ENCODE measurements at regions not wholly inside any gene's neighbourhood (a gene's known extent, or its start where the extent isn't known, plus 50 kb on each side); places are given as distances from the start of the nearest gene placed in this dataset.

DNA sequence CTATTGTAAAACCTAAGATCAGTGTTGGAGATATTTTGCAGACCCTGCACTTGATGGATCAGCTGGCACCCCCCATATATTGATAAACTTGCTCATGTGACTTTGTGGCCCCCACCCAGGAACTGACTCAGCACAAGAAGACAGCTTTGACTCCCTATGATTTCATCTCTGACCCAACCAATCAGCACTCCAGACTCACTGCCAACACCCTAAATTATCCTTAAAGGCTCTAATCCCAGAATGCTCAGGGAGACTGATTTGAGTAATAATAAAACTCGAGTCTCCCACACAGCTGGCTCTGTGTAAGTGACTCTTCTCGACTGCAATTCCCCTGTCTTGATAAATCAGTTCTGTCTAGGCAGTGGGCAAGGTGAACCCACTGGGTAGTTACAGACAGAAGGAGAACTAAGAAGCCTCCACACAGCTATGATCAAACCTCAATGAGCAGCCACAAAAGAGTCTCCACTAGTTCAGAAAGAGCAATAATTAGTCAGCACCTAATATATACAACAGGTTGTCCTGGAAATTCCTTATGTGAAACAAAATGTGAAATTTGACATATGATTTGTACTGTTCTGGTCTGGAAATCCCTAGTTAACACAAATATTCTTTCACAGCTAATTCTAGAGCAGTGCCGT, 52.2 kb downstream of the ACTL7B start:
- Histone ChIP-seq H3K36me3 (no peaks in the 10 kb centered on the region), H3K4me3 (no peak overlapping the region), H3K9me3 (no peaks in the 10 kb centered on the region), H3K4me1 (no peaks in the 10 kb centered on the region), H3K27me3 (no peaks in the 10 kb centered on the region), H3K27ac (no peak overlapping the region)
- no peak for DNase-seq
- 79 to 90% methylated on average over 3 of the region's 3 CpGs for WGBS, 2 donors
- no peak for ATAC-seq (ENCODE audit: low FRiP score in 2 of 2)
- TF ChIP-seq POLR2A (IDR thresholded peaks at IDR 0.05): no peak
- TF ChIP-seq, protein P1, sequence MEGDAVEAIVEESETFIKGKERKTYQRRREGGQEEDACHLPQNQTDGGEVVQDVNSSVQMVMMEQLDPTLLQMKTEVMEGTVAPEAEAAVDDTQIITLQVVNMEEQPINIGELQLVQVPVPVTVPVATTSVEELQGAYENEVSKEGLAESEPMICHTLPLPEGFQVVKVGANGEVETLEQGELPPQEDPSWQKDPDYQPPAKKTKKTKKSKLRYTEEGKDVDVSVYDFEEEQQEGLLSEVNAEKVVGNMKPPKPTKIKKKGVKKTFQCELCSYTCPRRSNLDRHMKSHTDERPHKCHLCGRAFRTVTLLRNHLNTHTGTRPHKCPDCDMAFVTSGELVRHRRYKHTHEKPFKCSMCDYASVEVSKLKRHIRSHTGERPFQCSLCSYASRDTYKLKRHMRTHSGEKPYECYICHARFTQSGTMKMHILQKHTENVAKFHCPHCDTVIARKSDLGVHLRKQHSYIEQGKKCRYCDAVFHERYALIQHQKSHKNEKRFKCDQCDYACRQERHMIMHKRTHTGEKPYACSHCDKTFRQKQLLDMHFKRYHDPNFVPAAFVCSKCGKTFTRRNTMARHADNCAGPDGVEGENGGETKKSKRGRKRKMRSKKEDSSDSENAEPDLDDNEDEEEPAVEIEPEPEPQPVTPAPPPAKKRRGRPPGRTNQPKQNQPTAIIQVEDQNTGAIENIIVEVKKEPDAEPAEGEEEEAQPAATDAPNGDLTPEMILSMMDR (IDR thresholded peaks at IDR 0.05): no peak
- TF ChIP-seq EP300 (IDR thresholded peaks at IDR 0.05): no peak
- no peak for TF ChIP-seq POLR2AphosphoS5 (IDR thresholded peaks at IDR 0.05)

DNA sequence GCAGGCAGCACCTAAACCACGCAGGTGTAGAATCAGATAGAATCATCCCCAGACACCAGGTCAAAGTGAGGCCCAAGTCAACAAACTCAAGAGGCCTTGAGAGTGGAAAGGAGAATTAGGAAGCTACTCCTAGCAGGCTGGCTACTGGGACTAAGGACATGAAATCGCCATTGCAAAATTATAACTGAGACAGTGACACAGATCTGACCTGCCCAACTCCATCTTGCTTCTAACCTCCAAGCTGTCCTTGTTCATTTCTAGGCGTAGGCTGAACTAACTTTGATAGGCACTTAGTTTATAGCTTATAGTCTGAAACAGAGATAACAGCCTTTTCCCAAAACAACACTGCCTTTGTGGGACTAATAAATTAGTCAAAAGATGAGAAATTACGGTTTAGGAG, 52.8 kb downstream of the ACTL7B start:
- 81 to 95% methylated on average over 4 of the region's 4 CpGs for WGBS, 2 donors
- Histone ChIP-seq H3K36me3 (no peaks in the 10 kb centered on the region), H3K4me1 (no peaks in the 10 kb centered on the region), H3K4me3 (no peak overlapping the region), H3K9me3 (no peaks in the 10 kb centered on the region), H3K27me3 (no peaks in the 10 kb centered on the region), H3K27ac (no peak overlapping the region)
- no peak for DNase-seq
- TF ChIP-seq EP300 (IDR thresholded peaks at IDR 0.05) (no peak), POLR2A (IDR thresholded peaks at IDR 0.05) (no peak), POLR2AphosphoS5 (IDR thresholded peaks at IDR 0.05) (no peak)
- TF ChIP-seq, protein P1 (IDR thresholded peaks at IDR 0.05): no peak
- no peak for ATAC-seq (ENCODE audit: low FRiP score in 2 of 2)

DNA sequence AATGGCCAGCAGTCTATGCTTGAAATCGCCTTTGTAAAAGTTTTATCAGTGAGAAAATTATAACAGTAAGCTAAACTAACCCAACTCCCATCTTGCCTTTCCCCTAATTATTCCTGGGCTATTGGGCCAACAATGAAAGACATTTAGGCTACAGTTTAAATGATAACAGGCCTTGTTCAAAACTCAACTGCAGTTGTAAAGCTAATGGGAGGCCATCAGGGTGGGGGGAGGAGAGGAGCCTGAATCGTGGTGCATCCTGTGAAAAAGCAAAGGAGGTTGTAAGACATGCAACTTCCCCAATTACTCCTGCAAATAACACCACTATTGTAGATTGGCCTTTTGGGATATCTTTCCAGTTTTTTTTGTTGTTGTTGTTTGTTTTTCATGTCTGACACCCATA, 53.8 kb downstream of the ACTL7B start:
- H3K27me3 ChIP-seq: no peaks in the 10 kb centered on the region
- no peak overlapping the region for H3K4me3 ChIP-seq
- H3K4me1 ChIP-seq: no peaks in the 10 kb centered on the region
- H3K9me3 ChIP-seq: no peaks in the 10 kb centered on the region
- H3K36me3 ChIP-seq: no peaks in the 10 kb centered on the region
- DNase-seq: no peak
- no peak for TF ChIP-seq POLR2AphosphoS5 (IDR thresholded peaks at IDR 0.05)
- TF ChIP-seq POLR2A (IDR thresholded peaks at IDR 0.05): no peak
- TF ChIP-seq, protein P1 (IDR thresholded peaks at IDR 0.05): no peak
- no peak for TF ChIP-seq EP300 (IDR thresholded peaks at IDR 0.05)
- WGBS, 2 donors: 62 to 68% methylated on average over 2 of the region's 2 CpGs
- no peak overlapping the region for H3K27ac ChIP-seq
- ATAC-seq (ENCODE audit: low FRiP score in 2 of 2): no peak

DNA sequence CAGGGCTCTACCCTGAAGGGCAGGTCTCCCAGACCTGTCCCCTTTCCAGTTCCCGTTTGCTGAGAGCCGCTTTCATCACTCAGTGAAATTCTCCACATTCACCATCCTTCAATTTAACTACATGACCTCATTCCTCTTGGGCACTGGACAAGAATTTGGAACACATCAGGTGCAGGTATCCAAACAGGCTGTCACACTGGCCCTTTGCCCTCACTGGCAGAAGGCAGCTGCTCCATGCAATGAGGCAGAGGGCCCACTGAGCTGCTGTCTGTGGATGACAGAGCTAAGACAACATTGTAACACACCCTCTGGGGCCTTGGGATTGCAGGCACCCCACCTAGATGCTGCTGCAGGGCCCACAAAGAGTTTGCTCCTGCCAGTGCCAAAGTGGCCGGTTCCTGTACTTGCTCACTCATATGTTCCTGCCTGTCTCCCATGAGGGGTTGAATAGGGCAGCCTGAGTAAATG, 55.1 kb downstream of the ACTL7B start:
- 69 to 90% methylated on average over 3 of the region's 3 CpGs for WGBS, 2 donors

More for the DNA sequence above, 55.1 kb downstream of the ACTL7B start:
- no peaks in the 10 kb centered on the region for H3K27me3 ChIP-seq
- H3K9me3 ChIP-seq: no peaks in the 10 kb centered on the region
- no peak overlapping the region for H3K27ac ChIP-seq
- DNase-seq: no peak
- ATAC-seq (ENCODE audit: low FRiP score in 2 of 2): no peak
- TF ChIP-seq, protein P1 (IDR thresholded peaks at IDR 0.05): no peak
- no peak for TF ChIP-seq POLR2A (IDR thresholded peaks at IDR 0.05)
- TF ChIP-seq POLR2AphosphoS5 (IDR thresholded peaks at IDR 0.05): no peak
- no peak overlapping the region for H3K4me3 ChIP-seq
- no peaks in the 10 kb centered on the region for H3K36me3 ChIP-seq
- H3K4me1 ChIP-seq: no peaks in the 10 kb centered on the region
